Natural killer cell (primary cell): ENCODE measurements at regions not wholly inside any gene's neighbourhood (a gene's known extent, or its start where the extent isn't known, plus 50 kb on each side); places are given as distances from the start of the nearest gene placed in this dataset.
"Not testable (repeated sequence)": the region's sequence is repeated elsewhere in the genome, so short reads cannot be mapped to it uniquely, and the experiment has no call there.

Experiments
- ATAC-seq, 3 donors: fragments of 150-1000 bp in 2 of 3; fragments of 200-7000 bp in 1 of 3; cut with Tn5 transposase; 1 replicate in 1 of 3; 2 replicates in 2 of 3; pipeline ENCODE4 v1.10.0; 2021; ENCODE audit warnings: mild to moderate bottlenecking in 2 of 3, moderate library complexity in 2 of 3
- DNase-seq, 2 donors: peaks; one replicate each; pipeline versions ENCODE4 v3.0.0 to v3.0.0-alpha.2; 2013 to 2021; ENCODE audit warnings: mixed read lengths in 1 of 2
- H3K27ac ChIP-seq: one replicate; pipeline ENCODE4 v1.5.1; 2013; ENCODE audit warnings: mild to moderate bottlenecking, low read length
- H3K27me3 ChIP-seq: one replicate; pipeline ENCODE4 v1.6.1; 2013; ENCODE audit warnings: low read length; ENCODE audit not compliant: control insufficient read depth, insufficient read depth
- H3K36me3 ChIP-seq: one replicate; pipeline ENCODE4 v1.6.1; 2013; ENCODE audit warnings: low read length; ENCODE audit not compliant: control insufficient read depth, insufficient read depth
- H3K4me1 ChIP-seq: one replicate; pipeline ENCODE4 v1.6.1; 2013; ENCODE audit warnings: low read length; ENCODE audit not compliant: control insufficient read depth, insufficient read depth
- H3K4me3 ChIP-seq: one replicate; pipeline ENCODE4 v1.5.1; 2013; ENCODE audit warnings: low read length
- H3K9me3 ChIP-seq: one replicate; pipeline ENCODE4 v1.6.1; 2013; ENCODE audit warnings: low read length; ENCODE audit not compliant: control insufficient read depth, insufficient read depth
- H3K27ac Mint-ChIP-seq, 2 donors: one replicate each; pipeline ENCODE4 v1.8.0; 2022; ENCODE audit warnings: mild to moderate bottlenecking in 2 of 2, mixed read lengths in 2 of 2, moderate library complexity in 1 of 2
- H3K27me3 Mint-ChIP-seq, 2 donors: one replicate each; pipeline ENCODE4 v1.8.0; 2022; ENCODE audit warnings: low read depth in 2 of 2, mixed read lengths in 2 of 2
- H3K36me3 Mint-ChIP-seq: one replicate; pipeline ENCODE4 v1.8.0; 2022; ENCODE audit warnings: mixed read lengths
- H3K4me1 Mint-ChIP-seq, 2 donors: one replicate each; pipeline ENCODE4 v1.8.0; 2022; ENCODE audit warnings: mixed read lengths in 2 of 2
- H3K4me3 Mint-ChIP-seq: one replicate; pipeline ENCODE4 v1.8.0; 2022; ENCODE audit warnings: mild to moderate bottlenecking, moderate library complexity, mixed read lengths
- H3K9me3 Mint-ChIP-seq, 2 donors: one replicate each; pipeline ENCODE4 v1.8.0; 2022; ENCODE audit warnings: mixed read lengths in 2 of 2
- WGBS: methylation state at CpG from one replicate; pipeline ENCODE4 v1.1.7; 2013; ENCODE audit warnings: missing lambda C conversion rate; ENCODE audit not compliant: insufficient coverage; 5-methylcytosine and 5-hydroxymethylcytosine counted together
- intact Hi-C: fragments of 100-400 bp; cut with micrococcal nuclease; formaldehyde crosslinking; loops from one replicate; pipeline ENCODE4 v1.14.2; 2022
- TF ChIP-seq, protein P1 (sequence below): fragments of 200-600 bp; IDR thresholded peaks from one replicate; pipeline ENCODE4 v1.8.0; 2022; ENCODE audit warnings: antibody characterized with exemption

DNA sequence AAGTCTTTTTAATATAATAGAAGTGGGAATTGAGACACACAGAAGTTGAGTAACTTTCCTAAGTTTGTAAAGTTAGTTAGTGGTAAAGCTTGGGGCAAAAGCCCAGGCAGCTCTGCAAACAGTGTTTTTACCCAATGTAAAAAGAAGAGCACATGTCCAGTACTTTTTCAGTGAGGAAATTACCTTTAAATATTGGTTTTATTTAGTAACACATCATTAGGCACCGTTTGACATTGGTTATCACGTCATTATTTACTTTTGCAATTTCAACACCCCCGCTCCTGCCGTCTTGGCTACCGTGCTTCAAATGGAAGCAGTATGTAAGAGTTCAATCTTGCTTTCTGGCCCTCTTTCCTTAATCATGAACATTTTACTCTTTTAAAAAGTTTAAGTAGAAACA, 807.9 kb downstream of the EPHA4 start:
- H3K27ac ChIP-seq: no peak overlapping the region
- ATAC-seq: no peak
- intact Hi-C loops: no loop called here
- TF ChIP-seq, protein P1, sequence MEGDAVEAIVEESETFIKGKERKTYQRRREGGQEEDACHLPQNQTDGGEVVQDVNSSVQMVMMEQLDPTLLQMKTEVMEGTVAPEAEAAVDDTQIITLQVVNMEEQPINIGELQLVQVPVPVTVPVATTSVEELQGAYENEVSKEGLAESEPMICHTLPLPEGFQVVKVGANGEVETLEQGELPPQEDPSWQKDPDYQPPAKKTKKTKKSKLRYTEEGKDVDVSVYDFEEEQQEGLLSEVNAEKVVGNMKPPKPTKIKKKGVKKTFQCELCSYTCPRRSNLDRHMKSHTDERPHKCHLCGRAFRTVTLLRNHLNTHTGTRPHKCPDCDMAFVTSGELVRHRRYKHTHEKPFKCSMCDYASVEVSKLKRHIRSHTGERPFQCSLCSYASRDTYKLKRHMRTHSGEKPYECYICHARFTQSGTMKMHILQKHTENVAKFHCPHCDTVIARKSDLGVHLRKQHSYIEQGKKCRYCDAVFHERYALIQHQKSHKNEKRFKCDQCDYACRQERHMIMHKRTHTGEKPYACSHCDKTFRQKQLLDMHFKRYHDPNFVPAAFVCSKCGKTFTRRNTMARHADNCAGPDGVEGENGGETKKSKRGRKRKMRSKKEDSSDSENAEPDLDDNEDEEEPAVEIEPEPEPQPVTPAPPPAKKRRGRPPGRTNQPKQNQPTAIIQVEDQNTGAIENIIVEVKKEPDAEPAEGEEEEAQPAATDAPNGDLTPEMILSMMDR: no peak
- H3K4me1 Mint-ChIP-seq: no peaks in the 10 kb centered on the region
- WGBS: 57% methylated on average over 2 of the region's 5 CpGs
- no peaks in the 10 kb centered on the region for H3K36me3 ChIP-seq
- H3K27ac Mint-ChIP-seq: no peak overlapping the region
- no peaks in the 10 kb centered on the region for H3K9me3 ChIP-seq
- H3K36me3 Mint-ChIP-seq: no peaks in the 10 kb centered on the region
- no peak overlapping the region for H3K4me3 Mint-ChIP-seq
- H3K27me3 Mint-ChIP-seq: no peaks in the 10 kb centered on the region
- peaks cover 2% of the 10 kb centered on the region in 2 donors for H3K9me3 Mint-ChIP-seq
- H3K4me3 ChIP-seq: no peak overlapping the region
- no peaks in the 10 kb centered on the region for H3K4me1 ChIP-seq
- no peaks in the 10 kb centered on the region for H3K27me3 ChIP-seq
- no peak for DNase-seq

DNA sequence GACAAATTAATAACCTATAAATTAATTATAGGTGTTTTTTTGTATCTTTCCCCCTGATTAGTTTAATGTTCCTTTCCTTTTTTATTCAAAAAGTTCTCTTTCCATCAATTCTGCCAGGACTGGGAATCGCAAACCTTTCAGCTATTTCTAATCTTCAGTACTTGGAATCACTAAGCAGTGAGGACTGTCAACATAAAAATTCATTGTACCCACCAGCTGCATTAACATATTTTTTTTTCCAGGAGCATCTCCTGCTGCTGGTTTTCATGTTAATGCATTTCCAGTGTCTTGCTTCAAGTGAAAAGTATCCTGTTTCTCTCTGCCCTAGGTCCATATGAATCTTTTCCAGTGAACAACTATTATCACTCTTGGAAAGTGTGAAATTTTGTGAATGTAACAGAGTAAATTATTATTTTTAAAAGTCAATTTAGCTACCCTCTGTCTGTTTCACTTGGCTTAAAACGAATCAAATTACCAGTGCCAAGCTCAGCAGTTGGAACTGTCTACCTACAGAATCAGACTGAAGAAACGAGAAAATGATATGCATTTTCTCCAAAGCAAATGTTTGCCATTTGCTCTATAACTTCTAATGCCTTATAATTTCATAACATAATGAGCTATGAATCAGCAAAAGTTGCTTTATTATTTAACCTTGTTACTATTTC, 804.4 kb downstream of the EPHA4 start:
- intact Hi-C loops: no loop called here
- H3K9me3 Mint-ChIP-seq: no peaks in the 10 kb centered on the region
- WGBS: 88% methylated on average over 3 of the region's 3 CpGs
- H3K4me1 ChIP-seq: no peaks in the 10 kb centered on the region
- no peaks in the 10 kb centered on the region for H3K36me3 Mint-ChIP-seq
- no peak overlapping the region for H3K4me3 ChIP-seq
- H3K9me3 ChIP-seq: no peaks in the 10 kb centered on the region
- ATAC-seq (no peak), DNase-seq (no peak)
- H3K27me3 ChIP-seq: no peaks in the 10 kb centered on the region
- no peak overlapping the region for H3K27ac Mint-ChIP-seq
- H3K36me3 ChIP-seq: no peaks in the 10 kb centered on the region
- TF ChIP-seq, protein P1: no peak
- H3K27me3 Mint-ChIP-seq: no peaks in the 10 kb centered on the region
- no peak overlapping the region for H3K4me3 Mint-ChIP-seq
- no peaks in the 10 kb centered on the region for H3K4me1 Mint-ChIP-seq
- H3K27ac ChIP-seq: no peak overlapping the region

DNA sequence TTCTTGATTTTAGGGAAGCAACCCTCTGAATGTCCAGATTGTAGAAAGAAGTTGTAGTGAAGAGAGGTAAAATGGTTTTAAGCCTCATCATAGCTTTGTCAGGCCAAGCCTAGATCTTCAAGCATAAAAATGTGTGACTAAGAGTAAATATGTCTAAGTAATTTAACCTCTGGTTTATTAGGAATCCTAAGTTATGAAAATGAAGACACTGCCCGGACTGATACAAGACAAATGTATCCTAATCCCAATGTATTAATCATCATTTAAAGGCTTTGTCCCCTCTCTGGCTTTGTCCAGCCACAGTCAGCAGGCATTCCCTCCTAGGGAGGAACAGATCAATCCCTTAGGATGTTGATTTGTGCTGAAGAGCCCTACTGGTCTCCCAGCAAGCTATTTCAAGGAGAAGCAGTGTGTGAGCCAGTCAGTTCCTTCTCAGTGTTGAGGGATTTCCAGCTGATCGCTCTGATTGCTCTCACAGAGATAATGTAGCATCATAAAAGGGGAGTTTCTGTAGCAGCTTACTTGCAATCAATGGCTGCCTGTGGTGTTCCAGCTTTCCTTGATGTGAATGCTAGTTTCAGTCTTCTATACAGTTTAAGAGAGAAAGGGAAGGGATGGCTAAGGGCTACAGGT, 796.1 kb downstream of the EPHA4 start:
- no peak overlapping the region for H3K27ac Mint-ChIP-seq
- H3K4me1 Mint-ChIP-seq: no peaks in the 10 kb centered on the region
- peaks cover 0 to 7% of the 10 kb centered on the region in 2 donors for H3K9me3 Mint-ChIP-seq
- no peaks in the 10 kb centered on the region for H3K9me3 ChIP-seq
- H3K27me3 Mint-ChIP-seq: no peaks in the 10 kb centered on the region
- H3K27ac ChIP-seq: no peak overlapping the region
- H3K36me3 Mint-ChIP-seq: no peaks in the 10 kb centered on the region
- ATAC-seq (no peak), DNase-seq (no peak)
- no peaks in the 10 kb centered on the region for H3K36me3 ChIP-seq
- TF ChIP-seq, protein P1: no peak
- no peak overlapping the region for H3K4me3 ChIP-seq
- H3K4me1 ChIP-seq: no peaks in the 10 kb centered on the region
- H3K27me3 ChIP-seq: no peaks in the 10 kb centered on the region
- intact Hi-C loops: no loop called here
- 75% methylated on average over 2 of the region's 2 CpGs for WGBS
- no peak overlapping the region for H3K4me3 Mint-ChIP-seq

DNA sequence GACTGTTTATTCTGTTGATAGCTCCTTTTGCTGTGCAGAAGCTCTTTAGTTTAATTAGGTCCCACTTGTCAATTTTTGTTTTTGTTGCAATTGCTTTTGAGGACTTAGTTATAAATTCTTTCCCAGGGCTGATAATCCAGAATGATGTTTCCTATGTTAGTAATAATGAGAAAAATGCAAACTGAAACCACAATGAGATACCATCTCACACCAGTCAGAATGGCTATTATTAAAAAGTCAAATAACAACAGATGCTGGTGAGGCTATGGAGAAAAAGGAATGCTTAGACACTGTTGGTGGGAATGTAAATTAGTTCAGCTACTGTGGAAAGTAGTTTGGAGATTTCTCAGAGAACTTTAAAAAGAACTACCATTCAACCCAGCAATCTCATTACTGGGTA, 793.0 kb downstream of the EPHA4 start:
- H3K4me3 ChIP-seq, intact Hi-C loops, H3K4me1 Mint-ChIP-seq, H3K36me3 ChIP-seq, H3K4me1 ChIP-seq, H3K27ac ChIP-seq, H3K27me3 Mint-ChIP-seq, H3K9me3 Mint-ChIP-seq, H3K27ac Mint-ChIP-seq, DNase-seq, H3K36me3 Mint-ChIP-seq, H3K9me3 ChIP-seq, H3K27me3 ChIP-seq, H3K4me3 Mint-ChIP-seq, ATAC-seq: not testable (repeated sequence)
